Activated CD8-positive, alpha-beta T cell treated with anti-CD3 and anti-CD28 coated beads for 36 hours (primary cell): ENCODE measurements at regions not wholly inside any gene's neighbourhood (a gene's known extent, or its start where the extent isn't known, plus 50 kb on each side); places are given as distances from the start of the nearest gene placed in this dataset.

Experiments used
- ATAC-seq: fragments of 200-7000 bp; cut with Tn5 transposase; one replicate; pipeline ENCODE4 v1.10.0; 2021; ENCODE audit warnings: mild to moderate bottlenecking, moderate library complexity
- CTCF ChIA-PET: fragments of 350-600 bp; sonication (Branson Sonifier 250); formaldehyde crosslinking; loops from one replicate; lab custom pipeline; 2021; ENCODE audit warnings: antibody characterized with exemption; lab: Charles Lee
- POLR2A ChIA-PET: fragments of 350-600 bp; sonication (Branson Sonifier 250); formaldehyde crosslinking; loops from one replicate; lab custom pipeline; 2021; ENCODE audit warnings: antibody characterized with exemption; lab: Charles Lee
- DNase-seq: peaks from one replicate; pipeline ENCODE4 v3.0.0-alpha.2; 2020
- H3K27ac Mint-ChIP-seq: one replicate; pipeline ENCODE4 v1.8.0; 2021; ENCODE audit warnings: mild to moderate bottlenecking, mixed read lengths
- H3K27me3 Mint-ChIP-seq: one replicate; pipeline ENCODE4 v1.8.0; 2021; ENCODE audit warnings: mixed read lengths
- H3K36me3 Mint-ChIP-seq: one replicate; pipeline ENCODE4 v1.8.0; 2021; ENCODE audit warnings: low read depth, mixed read lengths
- H3K4me1 Mint-ChIP-seq: one replicate; pipeline ENCODE4 v1.8.0; 2021; ENCODE audit warnings: low read depth, mixed read lengths
- H3K4me3 Mint-ChIP-seq: one replicate; pipeline ENCODE4 v1.8.0; 2021; ENCODE audit warnings: mild to moderate bottlenecking, moderate library complexity, mixed read lengths
- H3K9me3 Mint-ChIP-seq: one replicate; pipeline ENCODE4 v1.8.0; 2021; ENCODE audit warnings: mixed read lengths
- CTCF ChIP-seq: fragments of 200-600 bp; IDR thresholded peaks from one replicate; pipeline ENCODE4 v1.8.0; 2022; ENCODE audit warnings: antibody characterized with exemption, mild to moderate bottlenecking
- intact Hi-C: fragments of 100-400 bp; cut with micrococcal nuclease; formaldehyde crosslinking; loops from one replicate; pipeline ENCODE4 v1.10.0; 2022

GRCh38 chr1:82446236-82446635, 645.5 kb downstream of the ADGRL2 start:
- H3K27ac Mint-ChIP-seq: no peak overlapping the region
- no peak for TF ChIP-seq CTCF
- CTCF ChIA-PET: no interaction called here
- ATAC-seq (no peak), DNase-seq (no peak)
- no peaks in the 10 kb centered on the region for H3K27me3 Mint-ChIP-seq
- intact Hi-C loops: no loop called here
- H3K4me3 Mint-ChIP-seq: no peak overlapping the region
- H3K4me1 Mint-ChIP-seq: peaks cover 2% of the 10 kb centered on the region
- no peaks in the 10 kb centered on the region for H3K9me3 Mint-ChIP-seq
- POLR2A ChIA-PET: no interaction called here
- H3K36me3 Mint-ChIP-seq: no peaks in the 10 kb centered on the region

- ATAC-seq: no peak
- intact Hi-C loops: no loop called here
- ChIA-PET POLR2A (no interaction called here), CTCF (no interaction called here)
- TF ChIP-seq CTCF: no peak
- DNase-seq: no peak
- Mint-ChIP-seq H3K27me3 (no peaks in the 10 kb centered on the region), H3K36me3 (no peaks in the 10 kb centered on the region), H3K9me3 (no peaks in the 10 kb centered on the region), H3K4me1 (peaks cover 2% of the 10 kb centered on the region), H3K27ac (no peak overlapping the region), H3K4me3 (no peak overlapping the region)
Observed at GRCh38 chr1:82445827-82446226, 645.1 kb downstream of the ADGRL2 start.

GRCh38 chr1:82445132-82445531, 644.4 kb downstream of the ADGRL2 start:
- no peaks in the 10 kb centered on the region for H3K36me3 Mint-ChIP-seq
- H3K27me3 Mint-ChIP-seq: no peaks in the 10 kb centered on the region
- DNase-seq (no peak), ATAC-seq (no peak)
- no peak for TF ChIP-seq CTCF
- POLR2A ChIA-PET: no interaction called here
- CTCF ChIA-PET: no interaction called here
- H3K4me3 Mint-ChIP-seq: no peak overlapping the region
- intact Hi-C loops: no loop called here
- H3K27ac Mint-ChIP-seq: no peak overlapping the region
- H3K9me3 Mint-ChIP-seq: no peaks in the 10 kb centered on the region
- H3K4me1 Mint-ChIP-seq: peaks cover 2% of the 10 kb centered on the region

- ChIA-PET CTCF (no interaction called here), POLR2A (no interaction called here)
- Mint-ChIP-seq H3K27ac (no peak overlapping the region), H3K36me3 (no peaks in the 10 kb centered on the region), H3K4me1 (no peaks in the 10 kb centered on the region), H3K27me3 (no peaks in the 10 kb centered on the region), H3K9me3 (no peaks in the 10 kb centered on the region), H3K4me3 (no peak overlapping the region)
- intact Hi-C loops: no loop called here
- DNase-seq (no peak), ATAC-seq (no peak)
- TF ChIP-seq CTCF: no peak
Observed at GRCh38 chr1:82441402-82441801, 640.7 kb downstream of the ADGRL2 start.

GRCh38 chr1:82423174-82423815, 622.6 kb downstream of the ADGRL2 start:
- Mint-ChIP-seq H3K4me1 (no peaks in the 10 kb centered on the region), H3K27me3 (no peaks in the 10 kb centered on the region), H3K27ac (no peak overlapping the region), H3K9me3 (peaks cover 2% of the 10 kb centered on the region), H3K36me3 (no peaks in the 10 kb centered on the region), H3K4me3 (no peak overlapping the region)
- CTCF ChIA-PET: no interaction called here
- no peak for TF ChIP-seq CTCF
- ATAC-seq (no peak), DNase-seq (no peak)
- POLR2A ChIA-PET: no interaction called here
- intact Hi-C loops: no loop called here
